Lung (tissue), 11 donors: ENCODE measurements at regions not wholly inside any gene's neighbourhood (a gene's known extent, or its start where the extent isn't known, plus 50 kb on each side); places are given as distances from the start of the nearest gene placed in this dataset.

Experiments
- ATAC-seq: fragments of 200-7000 bp; cut with Tn5 transposase; one replicate; pipeline ENCODE4 v1.9.1; 2020; ENCODE audit warnings: moderate number of reproducible peaks; ENCODE audit not compliant: insufficient read depth, low FRiP score
- DNase-seq, 3 donors: peaks; one replicate each; pipeline ENCODE4 v3.0.0-alpha.2; 2013 to 2017
- H3K27ac ChIP-seq, 2 donors: one replicate each; pipeline ENCODE4 v1.5.1; 2013; ENCODE audit warnings: mild to moderate bottlenecking in 2 of 2, moderate library complexity in 2 of 2, control low read depth in 1 of 2, inconsistent platforms in 1 of 2, low read depth in 1 of 2, low read length in 1 of 2
- H3K27me3 ChIP-seq, 3 donors: one replicate each; pipeline ENCODE4 v1.5.1; 2013; ENCODE audit warnings: low read length in 2 of 3; ENCODE audit not compliant: control insufficient read depth in 3 of 3, insufficient read depth in 3 of 3
- H3K36me3 ChIP-seq, 4 donors: one replicate each; pipeline ENCODE4 v1.5.1; 2013; ENCODE audit warnings: low read length in 4 of 4, mild to moderate bottlenecking in 1 of 4, moderate library complexity in 1 of 4; ENCODE audit not compliant: control insufficient read depth in 4 of 4, insufficient read depth in 4 of 4
- H3K4me1 ChIP-seq, 5 donors: one replicate each; pipeline ENCODE4 v1.5.1; 2013; ENCODE audit warnings: low read length in 5 of 5, mild to moderate bottlenecking in 2 of 5, moderate library complexity in 1 of 5; ENCODE audit not compliant: control insufficient read depth in 5 of 5, insufficient read depth in 5 of 5
- H3K4me3 ChIP-seq: one replicate; pipeline ENCODE4 v1.5.1; 2013; ENCODE audit warnings: mild to moderate bottlenecking, control low read depth, moderate library complexity
- H3K9ac ChIP-seq, 2 donors: one replicate each; pipeline ENCODE4 v1.5.1; 2013; ENCODE audit warnings: low read length in 2 of 2, control low read depth in 1 of 2; ENCODE audit not compliant: insufficient read depth in 1 of 2
- H3K9me3 ChIP-seq, 4 donors: one replicate each; pipeline ENCODE4 v1.5.1; 2013; ENCODE audit warnings: low read length in 3 of 4, mild to moderate bottlenecking in 1 of 4, moderate library complexity in 1 of 4; ENCODE audit not compliant: control insufficient read depth in 4 of 4, insufficient read depth in 3 of 4
- WGBS, 2 donors: extraction: QIAGEN DNeasy Blood & Tissue Kit; methylation state at CpG; one replicate each; pipeline ENCODE4 v1.1.7; 2013; 5-methylcytosine and 5-hydroxymethylcytosine counted together
- TF ChIP-seq, protein P1 (sequence below): IDR thresholded peaks from 2 replicates; pipeline ENCODE4 v1.5.1; 2012; ENCODE audit warnings: mild to moderate bottlenecking; ENCODE audit errors: control extremely low read depth, extremely low read depth
- donor health status: control.
- donor health status: control.
- donor health status: Bipolar disorder and iron deficiency.
- donor health status: healthy.
- donor health status: DM: yes; HTN: yes; CAD: no.

DNA sequence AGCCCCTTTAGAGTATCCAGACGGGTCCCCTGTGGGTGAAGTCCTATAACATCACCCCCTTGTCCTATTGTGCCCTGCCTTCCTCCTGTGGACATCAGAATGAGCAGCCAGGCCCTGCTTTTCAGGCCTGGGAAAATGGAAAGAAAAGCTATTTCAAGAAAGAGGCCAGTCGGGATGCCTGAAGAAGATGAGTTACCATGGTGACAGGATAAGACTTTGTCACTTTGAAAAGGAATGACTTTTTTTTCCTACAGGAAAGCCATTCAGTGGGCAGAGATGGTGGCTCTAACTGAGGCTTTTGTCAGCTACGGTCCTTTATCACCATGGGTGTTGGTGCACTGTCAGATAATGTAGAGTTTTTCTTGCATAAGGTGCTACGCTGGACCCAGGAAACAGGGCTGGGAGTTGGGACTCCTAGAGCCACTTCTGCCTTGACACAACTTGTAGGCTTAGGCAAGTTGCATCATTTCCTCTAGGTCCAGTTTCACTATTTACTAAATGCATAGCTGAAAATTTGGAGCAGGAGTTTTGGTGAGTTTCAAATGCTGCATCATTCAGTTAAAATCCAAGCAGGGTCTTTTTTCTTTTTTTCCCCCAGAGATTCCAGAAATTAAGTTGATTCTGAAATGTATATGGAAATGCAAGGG is 179.0 kb upstream of the ADRA1D start:
- ATAC-seq, result no peak
- WGBS, 2 donors, result 69 to 71% methylated on average over 4 of the region's 4 CpGs

DNA sequence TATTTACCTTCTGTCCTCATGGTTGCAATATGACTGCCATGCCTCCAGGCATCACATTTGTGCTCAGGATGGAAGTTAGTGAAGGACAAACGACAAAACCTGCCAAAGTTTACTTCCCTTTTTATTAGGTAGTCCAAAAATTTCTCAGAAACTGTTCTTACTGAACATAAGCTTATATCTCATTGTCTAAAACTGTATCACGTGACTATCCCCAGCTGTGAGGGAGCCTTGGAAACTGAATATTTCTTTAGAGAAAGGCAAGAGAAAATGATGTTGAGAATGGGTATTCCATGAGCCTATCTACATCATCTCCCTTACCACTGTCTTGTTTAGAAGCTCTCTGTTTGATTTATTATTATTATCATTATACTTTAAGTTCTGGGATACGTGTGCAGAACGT is 169.1 kb upstream of the ADRA1D start:
- no peak overlapping the region for H3K27ac ChIP-seq
- no peak overlapping the region for H3K9ac ChIP-seq
- no peaks in the 10 kb centered on the region for H3K36me3 ChIP-seq
- DNase-seq (no peak), ATAC-seq (no peak)
- H3K9me3 ChIP-seq, result no peaks in the 10 kb centered on the region
- TF ChIP-seq, protein P1, sequence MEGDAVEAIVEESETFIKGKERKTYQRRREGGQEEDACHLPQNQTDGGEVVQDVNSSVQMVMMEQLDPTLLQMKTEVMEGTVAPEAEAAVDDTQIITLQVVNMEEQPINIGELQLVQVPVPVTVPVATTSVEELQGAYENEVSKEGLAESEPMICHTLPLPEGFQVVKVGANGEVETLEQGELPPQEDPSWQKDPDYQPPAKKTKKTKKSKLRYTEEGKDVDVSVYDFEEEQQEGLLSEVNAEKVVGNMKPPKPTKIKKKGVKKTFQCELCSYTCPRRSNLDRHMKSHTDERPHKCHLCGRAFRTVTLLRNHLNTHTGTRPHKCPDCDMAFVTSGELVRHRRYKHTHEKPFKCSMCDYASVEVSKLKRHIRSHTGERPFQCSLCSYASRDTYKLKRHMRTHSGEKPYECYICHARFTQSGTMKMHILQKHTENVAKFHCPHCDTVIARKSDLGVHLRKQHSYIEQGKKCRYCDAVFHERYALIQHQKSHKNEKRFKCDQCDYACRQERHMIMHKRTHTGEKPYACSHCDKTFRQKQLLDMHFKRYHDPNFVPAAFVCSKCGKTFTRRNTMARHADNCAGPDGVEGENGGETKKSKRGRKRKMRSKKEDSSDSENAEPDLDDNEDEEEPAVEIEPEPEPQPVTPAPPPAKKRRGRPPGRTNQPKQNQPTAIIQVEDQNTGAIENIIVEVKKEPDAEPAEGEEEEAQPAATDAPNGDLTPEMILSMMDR, result no peak
- no peak overlapping the region for H3K4me3 ChIP-seq
- WGBS, 2 donors, result 79 to 84% methylated on average over 4 of the region's 4 CpGs
- H3K4me1 ChIP-seq, result no peaks in the 10 kb centered on the region
- H3K27me3 ChIP-seq, result no peaks in the 10 kb centered on the region

More for the DNA sequence above, 179.0 kb upstream of the ADRA1D start:
- TF ChIP-seq, protein P1, result no peak
- Histone ChIP-seq H3K9me3 (no peaks in the 10 kb centered on the region), H3K4me3 (no peak overlapping the region), H3K27ac (no peak overlapping the region), H3K36me3 (no peaks in the 10 kb centered on the region), H3K9ac (no peak overlapping the region), H3K27me3 (no peaks in the 10 kb centered on the region), H3K4me1 (no peaks in the 10 kb centered on the region)
- DNase-seq, result no peak

DNA sequence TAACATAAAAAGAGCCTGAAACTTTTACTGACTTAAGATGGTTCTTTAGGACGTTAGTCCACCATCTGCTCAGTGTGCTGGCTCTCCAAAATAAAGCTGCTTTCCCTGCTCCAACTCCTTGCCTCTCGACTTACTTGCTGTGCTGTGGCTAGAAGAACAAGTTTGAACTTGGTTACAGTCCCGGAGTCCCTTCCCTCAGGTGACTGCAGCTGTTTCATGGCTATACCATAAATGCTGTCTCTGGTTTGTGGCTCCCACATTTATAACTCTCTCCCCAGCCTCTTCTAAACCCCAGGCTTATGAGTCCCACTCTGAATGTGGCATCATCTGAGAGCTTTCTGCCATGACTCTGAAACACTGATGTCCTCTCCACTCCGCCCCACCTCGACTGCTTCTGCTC is 166.2 kb upstream of the ADRA1D start:
- no peak for ATAC-seq

More for the DNA sequence above, 166.2 kb upstream of the ADRA1D start:
- 72 to 80% methylated on average over 5 of the region's 5 CpGs for WGBS, 2 donors
- Histone ChIP-seq H3K4me1 (peaks cover 0 to under 1% (median 0%) of the 10 kb centered on the region in 5 donors), H3K4me3 (no peak overlapping the region), H3K27me3 (no peaks in the 10 kb centered on the region), H3K9me3 (peaks cover 0 to 2% (median 0%) of the 10 kb centered on the region in 4 donors), H3K9ac (no peak overlapping the region), H3K27ac (no peak overlapping the region), H3K36me3 (no peaks in the 10 kb centered on the region)
- DNase-seq, result no peak
- TF ChIP-seq, protein P1, result no peak
